GM19395 (cell line): ENCODE measurements at regions not wholly inside any gene's neighbourhood (a gene's known extent, or its start where the extent isn't known, plus 50 kb on each side); places are given as distances from the start of the nearest gene placed in this dataset.

Experiments
- ATAC-seq: cut with Tn5 transposase; IDR thresholded peaks from one replicate; pipeline ENCODE4 v1.9.1; 2021; ENCODE audit warnings: mild to moderate bottlenecking, moderate library complexity; ENCODE audit not compliant: unreplicated experiment

DNA sequence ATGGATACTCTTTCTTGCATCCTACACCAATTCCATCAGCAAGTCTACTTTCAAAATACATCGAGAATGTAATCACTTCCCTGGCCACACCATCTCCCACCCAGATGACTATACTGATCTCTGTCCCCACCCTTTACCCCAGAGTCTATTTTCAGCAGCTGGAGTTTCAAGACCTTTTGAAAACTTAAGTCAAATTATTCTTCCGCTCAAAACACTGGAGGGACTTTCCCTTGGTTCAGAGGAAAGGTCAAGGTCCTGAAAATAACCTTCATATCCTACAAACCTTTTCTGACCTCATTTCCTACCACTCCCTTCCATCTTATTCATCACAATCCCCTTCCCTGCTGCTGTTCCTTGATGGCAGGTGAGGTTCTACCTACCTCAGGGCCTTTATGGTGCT, 58.8 kb upstream of the LYPD6 start:
- ATAC-seq = peak; percentile 97

DNA sequence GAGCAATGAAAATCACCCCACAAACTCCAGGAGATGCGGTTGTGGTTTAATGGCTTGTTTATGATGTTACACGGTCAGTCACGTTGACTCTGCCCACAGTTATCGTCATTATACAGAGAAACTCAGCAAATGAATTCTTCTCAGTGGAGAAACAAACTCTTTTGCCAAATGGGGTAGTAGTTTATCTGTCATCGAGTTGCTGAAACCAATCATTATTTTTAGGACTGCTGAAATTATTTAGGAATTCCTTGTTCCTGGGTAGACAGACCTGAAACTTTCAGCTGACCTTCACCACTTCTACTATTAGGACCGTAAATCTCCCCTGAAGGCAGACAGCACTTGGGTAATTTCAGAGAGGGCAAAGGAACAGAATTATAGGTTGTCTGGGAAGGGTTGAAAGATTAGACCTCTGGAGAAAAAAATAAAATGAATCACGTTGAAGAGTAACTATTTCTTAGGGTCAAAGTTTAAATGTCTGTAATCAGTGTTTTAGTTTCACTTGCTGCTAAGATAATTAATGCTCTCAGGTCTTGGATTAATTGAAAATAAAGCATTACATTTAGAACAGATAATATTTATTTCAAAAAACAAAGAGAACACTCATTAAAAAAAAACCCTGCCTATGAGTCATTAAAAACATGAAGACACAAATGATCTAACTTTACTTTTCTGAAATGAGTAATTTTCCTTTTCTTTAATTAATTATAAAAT, 52.1 kb upstream of the LYPD6 start:
- ATAC-seq = no peak

DNA sequence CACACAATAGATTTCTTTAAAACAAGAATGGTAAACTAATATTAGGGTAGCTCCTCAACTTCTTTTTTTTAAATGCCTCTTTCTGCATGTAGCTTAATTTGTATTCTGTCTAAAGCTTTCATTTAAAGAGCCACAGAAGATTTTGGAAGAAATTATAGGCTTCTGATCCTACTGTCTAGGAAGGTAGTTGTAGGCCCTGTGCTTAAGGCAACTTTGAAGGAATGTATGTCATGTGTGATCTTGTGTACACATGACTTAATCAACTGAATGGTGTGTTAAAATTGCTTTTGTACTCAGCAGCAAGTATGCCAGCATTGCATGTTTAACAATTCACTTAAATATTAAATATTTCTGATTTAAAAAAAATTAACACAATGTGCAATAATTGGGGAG, 51.5 kb upstream of the LYPD6 start:
- no peak for ATAC-seq
